DMS153 (cell line): ENCODE measurements at regions not wholly inside any gene's neighbourhood (a gene's known extent, or its start where the extent isn't known, plus 50 kb on each side); places are given as distances from the start of the nearest gene placed in this dataset.

Source experiments
- DNase-seq: peaks from one replicate; lab custom pipeline; 2025; lab: John Stamatoyannopoulos, UW

DNA sequence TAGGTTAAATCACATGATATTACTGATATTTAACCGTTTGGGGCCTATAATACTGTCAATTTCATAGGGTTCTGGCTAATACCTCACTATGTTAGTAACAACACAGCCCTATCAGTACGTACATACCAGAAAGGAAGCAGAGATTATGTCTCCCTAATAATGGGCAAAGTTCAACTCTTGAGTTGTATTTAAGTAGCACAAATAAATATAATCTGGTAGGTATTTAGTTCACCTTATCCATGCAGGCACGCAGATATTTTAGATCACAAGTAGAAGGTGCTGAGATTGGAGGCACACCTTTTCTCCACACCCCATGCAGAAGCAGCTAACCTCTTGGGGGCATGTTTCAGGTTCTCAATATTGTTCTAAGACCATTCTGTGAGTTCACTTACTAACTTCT, 118.9 kb downstream of the IRS1 start:
- no peak for DNase-seq

DNA sequence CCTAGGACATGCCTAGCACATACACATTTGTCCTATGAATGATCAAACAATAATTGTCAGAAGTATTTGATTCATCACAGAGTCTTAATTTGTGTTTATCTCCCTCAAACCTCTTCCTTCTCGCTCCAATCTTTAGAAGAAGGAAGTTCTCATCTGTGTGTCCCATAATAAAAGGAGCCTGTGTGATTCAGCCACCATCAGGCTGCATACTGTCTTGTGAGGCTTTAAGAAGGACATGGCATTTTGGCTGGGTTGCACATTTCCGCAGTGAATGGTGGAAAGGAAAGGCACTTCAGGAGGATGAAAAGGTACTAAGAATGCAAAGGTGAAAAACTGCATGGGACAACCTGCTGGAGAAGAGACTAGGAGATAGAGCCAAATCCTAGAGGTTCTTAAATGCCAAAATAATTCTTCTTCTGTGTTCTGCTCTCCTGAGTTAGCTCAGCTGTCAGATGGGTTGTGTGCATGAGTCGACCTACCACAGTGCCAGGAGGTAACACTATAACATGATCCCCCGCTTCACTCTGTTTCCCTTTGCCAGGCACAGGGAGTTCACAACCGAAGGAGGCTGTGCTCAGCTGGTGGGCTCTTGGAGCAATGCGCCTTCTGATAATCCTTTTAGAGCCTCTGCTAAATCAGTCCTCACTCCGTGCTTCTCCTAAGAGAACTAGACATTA, 120.1 kb downstream of the IRS1 start:
- no peak for DNase-seq

DNA sequence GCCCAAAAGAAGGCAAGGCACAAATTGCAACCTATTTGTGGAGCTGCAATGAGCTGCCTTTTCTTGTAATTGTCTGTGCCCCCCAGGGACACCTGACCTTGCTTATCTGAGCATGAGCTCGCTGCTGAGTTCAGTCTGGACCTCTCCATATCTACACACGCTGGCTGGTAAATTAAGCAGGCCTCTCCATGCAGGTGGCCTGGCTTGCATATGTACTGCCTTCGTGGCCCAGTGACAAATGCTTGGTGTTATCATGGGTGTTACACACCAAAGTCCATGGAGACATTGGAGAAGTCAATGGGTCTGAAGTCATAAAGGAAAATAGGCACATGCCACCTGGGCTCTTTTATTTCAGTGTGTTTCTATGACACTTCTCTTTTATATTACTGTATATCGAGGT, 121.2 kb downstream of the IRS1 start:
- no peak for DNase-seq

DNA sequence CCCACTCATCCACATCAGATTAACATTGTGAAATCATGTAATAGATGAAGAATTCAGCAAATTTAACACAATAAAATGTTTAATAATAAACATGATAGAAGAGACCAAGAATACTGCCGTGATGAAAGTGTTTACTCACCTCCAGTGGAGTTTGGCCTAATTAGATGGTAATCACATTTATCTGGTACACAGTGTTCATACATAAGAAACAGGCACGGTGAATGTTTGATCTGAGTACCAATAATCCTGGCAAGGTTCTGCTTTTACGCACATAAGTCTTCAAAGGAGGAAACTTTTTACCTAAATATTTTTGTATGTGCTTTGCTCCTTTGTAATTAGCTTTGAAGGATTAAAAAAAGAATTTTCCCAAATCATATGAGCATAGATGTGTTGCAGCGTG, 122.5 kb downstream of the IRS1 start:
- DNase-seq, result no peak

DNA sequence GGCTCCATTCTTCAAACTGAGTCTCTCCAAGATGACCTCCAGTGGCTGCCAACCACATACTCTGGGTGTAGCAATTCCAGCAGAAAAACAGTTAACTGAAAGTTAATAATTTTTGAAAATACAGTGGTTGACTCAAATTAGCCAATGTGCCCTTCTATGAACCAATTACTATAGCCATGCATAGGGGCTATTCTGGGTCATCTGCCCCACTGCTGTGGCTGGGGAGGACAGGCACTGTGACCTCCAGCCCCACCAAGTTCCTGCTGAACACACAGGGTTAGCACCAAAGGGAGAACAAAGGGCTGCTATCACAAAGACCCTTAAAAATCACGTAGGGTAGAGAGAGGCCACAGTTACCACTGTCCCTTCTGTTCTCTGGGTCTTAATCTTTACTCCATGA, 123.0 kb downstream of the IRS1 start:
- no peak for DNase-seq

DNA sequence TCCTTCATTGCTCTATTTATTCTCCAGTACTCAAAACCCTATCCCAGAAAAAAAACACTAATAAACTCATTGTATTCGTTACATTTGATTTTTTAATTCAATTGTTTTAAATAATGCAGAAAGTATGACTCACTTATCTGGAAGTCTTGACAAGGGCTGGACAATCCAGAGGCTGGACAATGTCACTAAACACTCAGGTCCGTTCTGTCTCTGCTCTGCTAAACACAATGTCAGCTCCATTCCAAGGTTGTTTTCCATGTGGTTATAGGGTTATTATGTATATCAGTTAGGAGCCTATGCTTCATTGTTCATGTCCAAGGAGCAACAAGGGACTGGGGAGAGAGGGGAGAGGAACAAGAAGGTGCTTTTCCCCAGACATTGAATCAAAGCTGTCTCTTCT, 125.5 kb downstream of the IRS1 start:
- no peak for DNase-seq

DNA sequence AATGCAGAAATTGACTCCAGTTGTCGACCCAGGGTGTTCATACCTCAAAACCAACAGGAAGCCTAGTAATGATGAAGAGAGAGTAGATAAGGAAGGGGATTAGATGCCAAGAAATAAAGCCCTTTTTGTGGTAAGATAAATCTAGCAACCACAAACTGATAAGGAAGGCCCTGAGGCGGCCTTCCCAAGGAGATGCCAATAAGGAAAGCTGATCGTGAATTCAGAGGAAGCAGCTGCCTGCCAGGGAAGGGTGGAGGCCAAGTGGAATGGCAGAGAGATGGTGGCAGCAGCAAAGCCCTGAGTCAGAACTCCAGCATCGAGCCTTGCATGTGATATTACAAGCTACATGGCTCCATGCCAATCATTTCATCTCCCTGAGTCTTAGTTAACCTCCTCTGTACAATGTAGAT, 126.3 kb downstream of the IRS1 start:
- no peak for DNase-seq

DNA sequence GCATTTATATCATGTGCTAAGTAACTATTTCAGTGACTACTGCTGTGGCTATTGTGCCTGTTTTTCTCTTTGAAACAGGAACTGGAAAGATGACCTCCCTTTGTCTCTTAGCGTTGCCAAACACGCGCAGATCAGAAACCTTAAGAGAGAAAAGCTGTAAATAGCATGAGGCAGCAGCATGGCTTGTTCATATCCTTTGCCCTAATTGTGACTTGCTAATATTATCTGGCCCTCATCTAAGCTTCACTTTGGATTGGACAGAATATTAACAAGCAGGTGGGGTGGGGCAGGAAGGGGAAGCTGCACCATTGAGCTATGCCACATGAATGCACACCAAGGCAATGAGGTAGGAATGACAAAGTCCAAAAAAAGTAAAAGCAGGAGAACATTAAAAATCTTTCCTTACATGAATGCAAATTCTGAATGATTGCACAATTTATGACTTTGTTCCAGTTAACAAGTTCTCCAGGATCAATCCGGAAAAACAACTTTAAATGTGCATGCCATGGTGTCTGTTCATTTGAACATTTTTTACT, 128.4 kb downstream of the IRS1 start:
- DNase-seq, result no peak

DNA sequence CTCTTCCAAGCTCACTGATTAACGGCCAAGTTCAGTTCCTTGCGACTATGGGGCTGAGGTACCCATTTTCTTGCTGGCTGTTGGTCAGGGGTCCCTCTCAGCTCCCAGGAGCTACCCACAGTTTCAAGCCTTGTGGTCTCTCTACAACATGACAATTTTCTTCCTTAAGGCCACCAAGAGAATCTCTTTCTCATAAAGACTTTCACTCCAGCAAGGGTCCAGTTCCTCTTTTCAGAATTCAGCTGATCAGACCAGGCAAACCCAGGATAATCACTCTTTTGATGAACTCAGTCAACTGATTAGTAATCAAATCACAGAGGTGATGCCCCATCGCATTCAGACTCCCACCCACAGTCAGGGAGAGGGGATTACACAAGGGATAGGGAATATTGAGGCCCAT, 129.7 kb downstream of the IRS1 start:
- no peak for DNase-seq

DNA sequence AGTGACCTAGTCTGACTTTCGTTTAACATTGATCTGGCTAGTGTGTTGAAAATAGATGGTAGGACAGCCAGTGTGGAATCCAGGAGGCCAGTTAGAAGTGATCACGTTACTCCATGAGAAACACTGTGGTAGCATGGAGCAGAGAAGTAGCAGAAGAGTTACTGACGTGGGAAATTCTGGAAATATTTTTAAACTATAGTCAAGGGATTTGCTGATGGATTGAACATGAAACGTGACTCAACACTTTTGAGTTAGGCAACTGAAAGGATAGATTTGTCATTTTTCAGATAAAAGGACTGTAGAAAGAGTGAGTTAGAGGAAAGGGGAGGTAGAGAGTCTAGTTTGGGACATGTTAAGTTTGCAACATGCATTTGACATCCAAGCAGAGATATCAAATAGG, 130.4 kb downstream of the IRS1 start:
- no peak for DNase-seq

DNA sequence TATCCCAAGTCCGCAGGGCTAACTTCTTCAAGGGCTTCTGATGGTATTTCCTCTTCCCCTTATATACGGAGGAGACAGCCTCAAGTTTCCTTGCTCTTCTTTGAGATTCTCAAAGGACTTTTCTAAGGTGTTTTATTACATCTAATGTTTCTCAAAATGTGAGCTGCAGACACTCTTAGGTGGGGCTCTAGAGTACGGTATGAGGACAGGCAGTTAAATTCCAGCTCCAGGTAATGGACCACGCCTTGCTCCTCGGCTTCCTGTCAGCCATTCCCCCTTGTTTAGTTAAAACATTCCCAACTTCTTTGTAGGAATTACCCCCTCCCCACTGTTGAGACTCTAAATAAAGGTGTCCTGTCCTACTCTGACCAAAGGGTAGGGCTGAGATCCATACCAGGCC, 131.9 kb downstream of the IRS1 start:
- no peak for DNase-seq

DNA sequence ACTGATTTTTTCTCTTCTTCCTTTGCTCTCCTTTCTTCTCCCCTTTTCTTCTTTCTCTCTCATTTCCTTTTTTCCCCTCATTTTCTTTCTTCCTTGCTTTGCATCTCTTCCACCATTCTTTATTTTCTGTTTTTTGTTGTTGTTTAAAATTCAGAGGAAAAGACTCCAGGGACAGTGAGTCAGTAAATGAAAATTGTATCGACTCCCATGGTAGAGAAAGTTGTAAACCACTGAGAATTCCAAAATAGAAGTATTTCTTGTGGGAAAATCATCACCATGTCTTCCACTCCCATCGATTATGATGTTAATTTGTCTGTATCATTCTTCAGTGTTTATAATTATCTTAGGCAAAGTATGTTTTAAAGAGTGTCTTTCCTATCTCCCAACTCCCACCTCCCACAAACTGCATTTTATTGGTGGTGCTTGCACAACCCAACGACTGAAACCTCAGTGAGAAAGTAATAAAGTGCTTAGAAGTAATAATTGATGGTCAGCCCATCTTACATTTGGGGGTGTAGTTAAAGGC, 134.3 kb downstream of the IRS1 start:
- no peak for DNase-seq

DNA sequence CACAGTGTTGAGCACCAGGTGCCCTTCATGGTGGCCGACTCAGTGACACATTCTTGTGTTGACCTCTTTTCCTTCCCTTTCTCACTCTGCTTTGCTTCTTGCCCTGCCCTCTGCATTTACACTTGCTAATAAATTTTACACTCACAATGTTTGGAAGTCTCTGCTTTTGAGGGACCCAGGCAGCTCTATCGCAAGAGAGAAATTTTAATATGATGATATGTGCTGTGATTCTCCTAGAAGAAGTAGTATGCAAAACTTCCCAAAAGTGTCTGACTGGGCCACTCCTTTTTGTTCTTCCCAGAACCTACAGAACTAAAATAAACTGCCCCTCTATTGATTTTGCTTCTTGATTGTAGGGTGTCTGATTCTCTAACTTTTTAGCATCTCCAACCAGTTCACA, 135.0 kb downstream of the IRS1 start:
- DNase-seq, result no peak

DNA sequence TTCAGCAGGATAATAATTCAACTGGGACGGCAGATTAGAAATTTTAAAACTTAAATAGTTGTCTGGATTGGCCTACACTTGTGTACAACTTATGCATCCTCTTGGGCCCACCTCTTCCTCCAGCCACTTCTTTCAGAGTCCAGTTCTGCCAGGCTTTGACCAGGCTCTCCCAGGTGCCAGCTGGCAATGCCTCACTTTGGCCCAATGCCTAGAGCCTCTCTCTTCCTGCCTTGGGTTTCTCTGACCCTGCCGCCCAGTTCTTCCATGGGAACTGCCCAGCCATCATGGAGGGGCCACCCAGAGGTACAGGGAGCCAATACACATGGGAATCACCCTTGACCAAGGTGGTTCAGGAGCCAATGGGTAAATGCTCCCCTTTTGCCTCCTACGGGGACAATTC, 135.5 kb downstream of the IRS1 start:
- DNase-seq, result no peak

DNA sequence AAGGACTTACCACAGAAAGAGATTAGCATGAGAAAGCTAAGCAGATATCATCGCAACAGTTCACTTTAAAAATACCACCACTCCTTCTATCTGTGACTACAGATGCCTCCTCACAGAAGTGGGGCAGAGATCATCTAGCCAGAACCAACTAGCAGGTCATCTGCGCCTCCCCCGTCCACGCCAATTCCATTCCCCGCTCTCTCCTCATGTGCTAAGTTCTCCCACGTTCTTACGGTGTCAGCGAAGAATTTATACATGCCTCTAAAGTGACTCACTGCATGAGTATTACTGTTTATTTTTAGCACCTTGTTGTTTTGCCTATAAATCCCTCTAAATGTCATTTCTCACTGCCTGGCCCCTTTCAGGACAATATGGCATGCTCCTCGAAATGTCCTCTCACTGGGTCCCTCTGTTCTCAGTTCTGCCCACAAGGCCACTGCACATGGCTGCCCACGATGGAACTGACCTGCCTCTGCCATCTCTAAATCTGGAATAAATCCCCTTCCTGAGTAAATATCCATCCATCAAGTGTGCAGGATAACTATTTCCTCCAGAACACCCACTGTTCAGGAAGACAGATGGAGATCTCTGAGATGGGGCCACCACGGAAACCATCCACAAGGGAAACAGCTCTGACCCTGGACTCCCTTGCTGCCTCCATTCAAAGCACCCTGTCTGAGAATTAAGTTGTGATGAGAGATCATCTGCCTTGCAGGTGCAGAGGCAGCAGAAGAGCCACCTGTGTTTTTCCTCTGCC, 137.7 kb downstream of the IRS1 start:
- DNase-seq, result no peak

DNA sequence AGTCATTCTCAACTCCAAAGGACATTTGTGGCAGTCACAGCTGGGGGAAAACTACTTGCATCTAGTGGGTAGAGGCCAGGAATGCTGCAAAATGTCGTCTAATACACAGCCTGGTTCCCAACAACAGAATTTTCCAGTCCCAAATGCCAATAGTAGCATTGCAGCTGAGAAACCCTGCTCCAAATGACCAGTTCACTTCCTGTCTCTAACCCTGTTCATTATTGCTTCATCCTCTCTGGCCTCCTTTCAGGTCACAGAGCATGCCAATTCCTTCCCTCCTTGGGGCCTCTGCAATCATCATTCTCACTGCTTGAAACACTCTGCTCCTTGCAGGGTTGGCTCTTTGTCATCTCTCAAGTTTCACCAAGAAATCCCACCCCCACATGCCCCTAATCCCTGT, 139.1 kb downstream of the IRS1 start:
- no peak for DNase-seq

DNA sequence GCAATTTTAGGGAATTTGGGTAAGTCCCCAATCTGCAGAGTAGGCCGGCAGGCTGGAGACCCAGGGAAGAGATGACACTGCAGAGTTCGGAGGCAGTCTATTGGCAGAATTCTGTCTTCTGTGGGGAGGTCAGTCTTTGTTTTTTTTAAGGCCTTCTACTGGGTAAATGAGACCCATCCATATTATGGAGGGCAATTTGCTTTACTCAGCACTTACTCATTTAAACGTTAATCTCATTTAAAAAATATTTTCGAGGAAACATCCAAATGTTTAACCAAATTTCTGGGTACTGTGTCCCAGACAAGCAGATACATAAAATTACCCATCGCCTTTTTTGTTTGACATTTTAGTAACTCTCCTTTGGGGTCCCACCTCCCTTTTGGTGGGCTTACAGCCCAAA, 139.5 kb downstream of the IRS1 start:
- DNase-seq, result no peak

DNA sequence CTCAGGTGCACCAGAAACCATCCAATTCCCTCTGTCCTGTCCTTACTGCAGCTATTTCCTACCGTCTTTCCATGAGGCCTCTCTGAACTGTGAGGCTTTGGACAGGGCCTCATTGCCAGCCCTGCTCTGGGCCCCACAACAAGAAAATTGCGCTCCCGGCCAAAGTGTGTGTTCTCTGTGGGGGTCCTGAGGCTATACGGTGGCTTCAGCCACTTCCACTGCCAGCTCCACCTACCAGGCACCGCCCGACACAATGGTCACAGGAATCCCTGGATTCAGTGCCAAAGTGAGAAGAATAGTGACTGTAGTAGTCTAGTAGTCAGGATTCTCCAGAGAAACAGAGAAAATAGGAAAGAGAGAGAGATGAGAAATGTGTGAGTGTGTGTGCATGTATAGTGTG, 140.2 kb downstream of the IRS1 start:
- no peak for DNase-seq

DNA sequence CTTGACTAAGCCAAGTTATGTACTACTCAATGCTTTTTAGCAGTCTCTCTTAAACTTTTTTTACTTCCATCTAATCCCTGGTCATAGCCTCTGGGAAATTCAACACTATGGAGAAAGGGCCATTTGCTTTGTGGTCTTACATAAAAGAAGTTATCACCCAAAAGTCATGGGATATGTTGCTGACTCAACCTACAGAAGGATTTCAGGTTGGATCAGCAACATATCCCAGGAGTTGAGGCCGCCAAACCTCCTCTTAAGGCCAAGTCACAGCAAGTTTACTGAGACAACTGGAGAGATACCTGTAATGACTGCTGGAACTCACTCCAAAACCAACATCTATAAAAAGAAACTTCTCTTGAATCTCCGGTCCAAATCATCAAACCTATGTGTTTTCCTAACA, 141.1 kb downstream of the IRS1 start:
- DNase-seq, result no peak

DNA sequence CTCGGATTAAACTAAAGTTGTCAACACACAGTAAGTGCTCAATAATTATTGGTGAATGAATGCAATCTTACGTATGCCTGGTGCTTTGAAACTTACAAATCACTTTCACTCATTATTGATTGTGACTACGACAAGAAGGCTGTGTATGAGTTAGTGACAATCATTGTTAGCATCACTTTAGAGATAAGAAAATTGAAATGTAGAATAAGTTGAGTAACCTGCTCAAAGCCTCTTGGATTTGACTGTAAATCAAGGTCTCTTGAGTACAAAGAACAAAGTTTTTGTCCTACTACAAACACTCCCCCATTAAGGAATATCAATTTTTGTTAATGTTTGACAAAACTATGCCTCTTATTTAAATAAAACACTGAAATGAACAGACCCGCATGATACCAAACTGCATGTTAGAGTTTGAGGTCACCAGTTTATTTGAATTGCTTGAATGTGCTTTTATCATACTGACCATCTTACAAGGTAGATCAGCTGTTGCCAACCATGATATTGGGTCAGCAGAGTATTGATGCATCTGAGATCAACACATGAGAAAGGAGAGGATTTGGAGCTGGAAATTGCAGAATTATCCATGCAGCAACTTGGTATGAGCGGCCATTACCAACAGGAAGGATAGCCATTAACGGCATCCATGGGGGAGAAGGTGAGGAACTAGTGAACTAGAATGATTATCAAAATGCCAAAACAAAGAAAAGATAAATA, 142.1 kb downstream of the IRS1 start:
- DNase-seq, result no peak

DNA sequence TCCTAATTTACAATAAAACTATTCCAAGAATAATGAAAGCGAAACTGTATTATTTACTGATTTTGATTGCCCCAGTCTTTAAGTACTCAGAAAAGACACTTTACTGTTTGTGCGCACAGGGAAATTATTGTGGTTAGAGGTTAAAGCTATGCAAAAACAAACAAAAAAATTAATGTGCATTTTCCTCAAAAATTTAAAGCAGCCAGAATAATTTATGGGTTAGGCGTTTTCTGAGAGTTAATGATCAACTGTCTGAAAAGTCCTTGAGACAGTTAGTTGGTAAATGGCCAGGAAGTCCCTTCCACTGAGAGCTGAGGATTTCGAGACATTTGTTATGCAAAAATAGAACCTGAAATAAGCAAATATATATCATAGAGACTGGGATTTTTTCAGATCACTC, 143.3 kb downstream of the IRS1 start:
- DNase-seq, result no peak

DNA sequence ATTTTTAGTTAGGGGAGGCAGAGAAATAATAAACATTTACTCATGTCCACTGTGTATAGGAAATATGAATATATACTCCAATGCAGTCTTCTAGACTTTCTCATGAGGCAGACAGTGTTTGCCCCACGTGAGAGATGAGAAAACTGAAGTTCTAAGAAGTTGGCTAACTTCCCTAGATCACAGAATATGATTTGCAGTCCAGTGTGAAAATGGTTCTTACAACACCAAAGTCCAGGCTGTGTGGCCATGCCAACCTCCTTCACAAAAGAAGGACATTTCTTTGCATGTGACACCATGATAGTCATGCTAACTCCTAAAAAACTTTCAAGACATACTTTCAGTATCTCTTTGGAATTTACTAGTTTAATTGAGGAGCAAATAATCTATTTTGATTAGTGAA, 143.7 kb downstream of the IRS1 start:
- DNase-seq, result no peak
